Panc1 (cell line): ENCODE measurements at regions not wholly inside any gene's neighbourhood (a gene's known extent, or its start where the extent isn't known, plus 50 kb on each side); places are given as distances from the start of the nearest gene placed in this dataset.

Source experiments
- POLR2AphosphoS5 ChIP-seq: IDR thresholded peaks from 2 replicates; pipeline ENCODE4 v1.6.1; 2012; ENCODE audit warnings: mild to moderate bottlenecking, low read depth, low read length, moderate library complexity
- TF ChIP-seq, protein P1 (sequence below): fragments of 450-650 bp; IDR thresholded peaks from 2 replicates; pipeline ENCODE4 v1.5.1; 2017; ENCODE audit warnings: mild to moderate bottlenecking
- TF ChIP-seq, protein P2 (sequence below), 2 experiments: IDR thresholded peaks; 2 replicates each; pipeline ENCODE4 v1.6.1; 2011 to 2012; ENCODE audit warnings: low read depth in 2 of 2, control low read depth in 1 of 2, low read length in 1 of 2, mild to moderate bottlenecking in 1 of 2, moderate library complexity in 1 of 2; ENCODE audit not compliant: insufficient read depth in 1 of 2

DNA sequence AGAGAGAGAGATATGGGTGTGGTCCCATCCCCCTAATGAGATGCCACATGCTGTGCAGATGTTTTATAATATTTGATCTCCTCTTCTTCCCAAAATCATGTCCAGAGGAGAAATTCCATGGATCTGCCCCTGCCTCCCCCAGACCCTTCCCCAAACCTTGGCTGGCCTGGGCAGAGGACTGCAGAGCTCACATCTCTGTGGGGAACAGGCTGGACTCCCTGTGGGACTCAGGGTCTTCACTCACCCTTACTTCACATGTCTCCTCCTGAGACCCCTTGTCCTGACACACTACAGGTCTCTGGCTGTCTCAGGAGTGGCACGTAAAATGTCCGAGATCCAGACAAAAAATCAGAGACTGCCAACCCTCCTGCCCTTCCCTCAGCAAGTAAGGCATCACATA lies 76.0 kb upstream of the CAPRIN2 start:
- TF ChIP-seq, protein P1, sequence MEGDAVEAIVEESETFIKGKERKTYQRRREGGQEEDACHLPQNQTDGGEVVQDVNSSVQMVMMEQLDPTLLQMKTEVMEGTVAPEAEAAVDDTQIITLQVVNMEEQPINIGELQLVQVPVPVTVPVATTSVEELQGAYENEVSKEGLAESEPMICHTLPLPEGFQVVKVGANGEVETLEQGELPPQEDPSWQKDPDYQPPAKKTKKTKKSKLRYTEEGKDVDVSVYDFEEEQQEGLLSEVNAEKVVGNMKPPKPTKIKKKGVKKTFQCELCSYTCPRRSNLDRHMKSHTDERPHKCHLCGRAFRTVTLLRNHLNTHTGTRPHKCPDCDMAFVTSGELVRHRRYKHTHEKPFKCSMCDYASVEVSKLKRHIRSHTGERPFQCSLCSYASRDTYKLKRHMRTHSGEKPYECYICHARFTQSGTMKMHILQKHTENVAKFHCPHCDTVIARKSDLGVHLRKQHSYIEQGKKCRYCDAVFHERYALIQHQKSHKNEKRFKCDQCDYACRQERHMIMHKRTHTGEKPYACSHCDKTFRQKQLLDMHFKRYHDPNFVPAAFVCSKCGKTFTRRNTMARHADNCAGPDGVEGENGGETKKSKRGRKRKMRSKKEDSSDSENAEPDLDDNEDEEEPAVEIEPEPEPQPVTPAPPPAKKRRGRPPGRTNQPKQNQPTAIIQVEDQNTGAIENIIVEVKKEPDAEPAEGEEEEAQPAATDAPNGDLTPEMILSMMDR = no peak
- no peak for TF ChIP-seq POLR2AphosphoS5
- TF ChIP-seq, protein P2, sequence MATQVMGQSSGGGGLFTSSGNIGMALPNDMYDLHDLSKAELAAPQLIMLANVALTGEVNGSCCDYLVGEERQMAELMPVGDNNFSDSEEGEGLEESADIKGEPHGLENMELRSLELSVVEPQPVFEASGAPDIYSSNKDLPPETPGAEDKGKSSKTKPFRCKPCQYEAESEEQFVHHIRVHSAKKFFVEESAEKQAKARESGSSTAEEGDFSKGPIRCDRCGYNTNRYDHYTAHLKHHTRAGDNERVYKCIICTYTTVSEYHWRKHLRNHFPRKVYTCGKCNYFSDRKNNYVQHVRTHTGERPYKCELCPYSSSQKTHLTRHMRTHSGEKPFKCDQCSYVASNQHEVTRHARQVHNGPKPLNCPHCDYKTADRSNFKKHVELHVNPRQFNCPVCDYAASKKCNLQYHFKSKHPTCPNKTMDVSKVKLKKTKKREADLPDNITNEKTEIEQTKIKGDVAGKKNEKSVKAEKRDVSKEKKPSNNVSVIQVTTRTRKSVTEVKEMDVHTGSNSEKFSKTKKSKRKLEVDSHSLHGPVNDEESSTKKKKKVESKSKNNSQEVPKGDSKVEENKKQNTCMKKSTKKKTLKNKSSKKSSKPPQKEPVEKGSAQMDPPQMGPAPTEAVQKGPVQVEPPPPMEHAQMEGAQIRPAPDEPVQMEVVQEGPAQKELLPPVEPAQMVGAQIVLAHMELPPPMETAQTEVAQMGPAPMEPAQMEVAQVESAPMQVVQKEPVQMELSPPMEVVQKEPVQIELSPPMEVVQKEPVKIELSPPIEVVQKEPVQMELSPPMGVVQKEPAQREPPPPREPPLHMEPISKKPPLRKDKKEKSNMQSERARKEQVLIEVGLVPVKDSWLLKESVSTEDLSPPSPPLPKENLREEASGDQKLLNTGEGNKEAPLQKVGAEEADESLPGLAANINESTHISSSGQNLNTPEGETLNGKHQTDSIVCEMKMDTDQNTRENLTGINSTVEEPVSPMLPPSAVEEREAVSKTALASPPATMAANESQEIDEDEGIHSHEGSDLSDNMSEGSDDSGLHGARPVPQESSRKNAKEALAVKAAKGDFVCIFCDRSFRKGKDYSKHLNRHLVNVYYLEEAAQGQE (IDR thresholded peaks at IDR 0.05; ENCODE audit: insufficient read depth in 1 of 2, low read depth in 2 of 2, low read length in 1 of 2) = no peak
